HG02759 (cell line): ENCODE measurements at regions not wholly inside any gene's neighbourhood (a gene's known extent, or its start where the extent isn't known, plus 50 kb on each side); places are given as distances from the start of the nearest gene placed in this dataset.

ENCODE experiments used
- ATAC-seq: cut with Tn5 transposase; IDR thresholded peaks from one replicate; pipeline ENCODE4 v1.9.1; 2021; ENCODE audit warnings: mild to moderate bottlenecking, moderate library complexity; ENCODE audit not compliant: unreplicated experiment

DNA sequence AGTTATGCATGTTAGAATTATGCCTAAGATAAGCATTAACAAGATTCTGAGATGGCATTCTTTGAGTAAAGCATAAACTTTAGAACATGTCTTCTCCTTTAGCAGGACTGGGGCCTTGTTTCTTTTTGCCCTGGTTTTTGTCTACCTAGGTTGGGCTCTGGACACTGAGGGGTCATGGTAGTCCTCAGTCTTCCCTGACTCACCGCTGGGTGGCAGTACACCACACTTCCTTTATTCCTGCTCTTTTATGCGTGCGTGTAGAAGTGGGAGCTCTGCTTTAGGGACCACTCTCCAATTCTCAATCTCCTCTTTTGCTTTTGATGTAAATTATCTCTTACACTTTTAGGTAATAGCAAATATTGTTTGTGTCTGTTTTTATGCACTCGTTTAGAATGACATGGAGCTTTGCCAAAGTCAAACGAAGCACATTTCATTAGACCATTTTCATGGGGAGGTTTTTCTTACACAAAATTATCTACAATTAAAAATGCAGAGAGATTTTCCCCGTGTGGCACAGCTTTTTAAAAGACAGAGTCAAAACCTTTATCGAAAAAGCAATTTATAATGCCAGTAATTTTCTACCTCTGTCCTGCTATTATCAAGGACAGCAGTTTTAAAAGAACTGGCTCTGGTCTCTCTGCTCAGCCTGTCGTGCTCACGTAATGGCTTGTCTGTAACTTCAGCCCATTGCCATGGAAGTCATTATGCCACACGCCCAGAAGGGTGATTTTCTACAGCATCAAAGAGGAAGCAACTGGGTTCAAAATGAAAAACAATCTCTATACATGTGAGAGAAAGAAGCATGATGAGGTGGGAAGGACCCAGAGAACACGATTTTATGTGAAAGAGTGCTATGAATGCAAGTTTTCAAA lies 413.9 kb downstream of the COG6 start:
- peak; percentile 77 for ATAC-seq

DNA sequence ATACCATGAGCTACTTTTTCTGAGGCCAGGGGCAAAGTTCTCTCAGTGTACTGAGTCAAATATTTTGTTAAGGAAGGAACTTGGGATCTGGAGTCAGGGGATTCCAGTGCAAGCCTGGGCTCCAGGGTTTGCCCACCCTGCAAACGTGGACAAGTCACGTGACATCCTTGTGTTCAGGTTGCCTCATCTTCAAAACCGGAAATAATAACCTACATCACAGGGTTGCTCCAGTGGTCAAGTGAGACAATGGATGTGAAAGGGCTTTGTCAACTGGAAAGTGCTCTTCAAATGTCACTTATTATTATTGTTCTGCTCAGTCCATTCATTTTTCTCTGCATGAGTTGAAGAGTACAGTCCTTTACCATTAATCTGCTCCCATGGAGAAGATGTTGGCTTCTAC lies 414.9 kb downstream of the COG6 start:
- ATAC-seq = no peak

DNA sequence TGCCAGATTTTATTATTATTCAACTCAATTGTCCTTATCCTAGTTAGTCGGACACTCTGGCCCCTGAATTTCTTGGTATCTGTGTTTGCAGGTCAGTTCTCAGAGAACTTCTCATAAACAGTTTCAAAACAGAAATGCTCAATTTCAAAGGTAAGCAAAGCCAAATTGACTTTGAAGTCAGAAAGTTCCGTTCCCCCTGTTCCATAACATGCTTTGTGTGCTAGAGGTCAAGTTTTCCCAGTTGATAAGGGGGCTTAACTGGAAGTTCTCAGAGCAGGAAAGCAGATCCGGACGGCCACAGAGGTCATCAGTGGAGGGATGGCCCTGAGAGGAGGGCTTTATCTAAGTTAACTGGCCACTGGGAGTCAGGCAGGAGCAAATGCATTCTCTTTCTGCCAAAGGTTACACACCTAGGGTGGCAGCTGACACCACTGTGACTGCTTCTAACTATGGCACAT lies 417.2 kb downstream of the COG6 start:
- ATAC-seq = no peak

DNA sequence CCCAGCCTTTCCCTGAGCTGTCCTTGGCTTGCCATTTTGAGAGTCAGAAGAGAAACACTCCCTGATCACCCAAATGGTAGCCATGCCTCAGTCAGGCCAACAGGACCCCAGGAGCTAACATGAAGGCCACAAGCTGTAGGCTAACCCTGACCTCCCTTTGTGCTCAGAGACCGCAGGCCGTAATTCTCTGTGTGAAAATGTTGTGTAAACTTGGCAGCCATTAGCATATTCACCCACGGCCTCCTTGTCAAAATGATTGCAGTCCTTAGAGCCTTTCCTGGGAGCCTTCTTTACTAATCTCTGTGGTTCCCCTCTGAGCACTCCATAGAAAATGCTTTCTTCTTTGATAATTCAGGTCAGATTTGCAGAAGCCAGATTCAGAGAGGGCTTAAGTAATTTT lies 418.9 kb downstream of the COG6 start:
- ATAC-seq = no peak

DNA sequence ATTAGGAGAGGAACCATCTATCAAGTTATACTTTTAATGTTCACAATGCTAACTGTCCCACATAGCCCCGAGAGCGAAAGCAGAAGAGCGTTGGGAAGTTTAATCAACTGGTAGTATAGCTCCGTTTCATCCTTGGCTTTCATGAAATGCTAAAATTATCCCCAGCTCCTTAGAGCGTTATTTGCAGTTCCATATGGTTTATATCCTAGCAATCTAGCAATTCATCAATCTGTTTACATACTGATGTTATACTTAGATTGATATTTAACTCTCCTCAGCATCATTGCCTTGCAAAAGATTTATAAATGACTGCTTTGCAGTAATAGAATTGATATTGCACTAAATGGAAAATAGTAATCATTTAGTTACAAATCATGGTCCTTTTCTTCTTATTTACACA lies 419.8 kb downstream of the COG6 start:
- ATAC-seq = no peak

DNA sequence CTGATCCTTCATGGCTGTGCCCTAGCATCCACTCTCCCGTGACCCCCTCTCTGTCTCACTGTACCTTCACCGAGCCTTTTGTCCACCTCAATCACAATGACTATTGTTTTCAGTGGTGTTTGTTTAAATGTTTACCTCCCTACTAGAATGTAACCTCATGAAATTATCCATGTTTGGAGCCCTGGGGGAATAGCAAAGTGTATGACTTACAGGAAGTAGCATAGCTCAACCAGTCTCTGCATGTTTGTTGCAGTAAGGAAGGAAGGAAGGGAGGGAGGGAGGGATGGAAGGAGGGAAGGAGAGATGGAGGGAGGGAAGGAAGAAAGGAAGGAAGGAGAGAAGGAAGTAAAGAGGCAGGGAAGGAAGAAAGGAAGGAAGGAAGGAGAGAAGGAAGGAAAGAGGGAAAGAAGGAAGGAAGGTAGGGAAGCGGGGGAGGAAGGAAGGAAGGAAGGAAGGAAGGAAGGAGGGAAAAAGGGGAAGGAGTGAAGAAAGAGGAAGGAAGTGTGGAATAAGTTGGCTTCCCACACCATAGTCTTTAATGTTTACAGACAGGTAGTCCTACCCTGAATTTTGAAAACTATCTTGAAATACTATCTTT lies 421.4 kb downstream of the COG6 start:
- no peak for ATAC-seq

DNA sequence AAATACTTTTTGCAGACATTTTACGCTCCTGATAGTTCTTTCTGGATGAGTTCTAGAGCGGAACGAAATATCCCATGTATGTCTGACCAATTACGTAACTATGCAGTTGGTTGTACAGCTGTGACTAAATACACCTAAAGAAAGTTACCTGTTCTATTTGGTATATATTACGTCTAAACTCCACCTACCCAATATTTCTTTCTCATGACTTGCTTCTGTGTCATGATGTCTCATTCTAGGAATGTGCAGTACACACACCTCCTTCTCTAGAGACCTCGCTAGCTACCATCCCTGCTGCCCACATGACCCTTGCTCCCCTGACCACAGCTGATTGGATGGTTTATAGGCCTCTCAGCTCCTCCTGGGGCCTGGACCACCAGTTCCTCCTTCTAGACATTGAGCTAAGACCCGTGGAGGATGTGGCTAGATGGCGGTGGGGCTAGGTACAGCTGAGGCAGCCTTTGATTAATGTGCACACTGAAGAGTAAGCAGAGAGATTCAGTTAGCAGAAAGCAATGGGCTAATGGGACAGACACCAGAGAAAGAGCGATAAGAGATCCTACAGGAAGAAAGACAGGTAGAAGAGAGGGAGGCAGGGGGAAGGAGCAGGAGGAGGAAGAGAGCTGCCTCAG lies 422.1 kb downstream of the COG6 start:
- ATAC-seq = no peak

DNA sequence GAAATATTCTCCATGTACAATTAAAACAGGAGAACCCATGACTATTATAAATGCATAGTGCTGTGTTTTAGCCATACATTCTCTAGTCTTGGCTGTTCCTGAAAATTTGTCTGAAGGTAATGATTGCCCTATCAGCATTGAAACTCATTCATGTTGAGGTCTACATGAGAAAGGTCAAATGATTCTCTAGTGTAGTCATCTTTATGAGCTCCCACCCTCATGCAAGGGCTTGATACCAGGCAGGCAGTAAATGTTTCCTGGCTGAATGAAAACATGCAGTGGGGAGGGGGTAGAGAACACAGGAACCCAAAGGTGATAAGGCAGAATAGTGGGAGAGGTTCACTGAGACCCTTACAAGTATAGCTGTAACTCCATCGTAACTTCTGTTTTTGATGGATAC lies 424.3 kb downstream of the COG6 start:
- no peak for ATAC-seq

DNA sequence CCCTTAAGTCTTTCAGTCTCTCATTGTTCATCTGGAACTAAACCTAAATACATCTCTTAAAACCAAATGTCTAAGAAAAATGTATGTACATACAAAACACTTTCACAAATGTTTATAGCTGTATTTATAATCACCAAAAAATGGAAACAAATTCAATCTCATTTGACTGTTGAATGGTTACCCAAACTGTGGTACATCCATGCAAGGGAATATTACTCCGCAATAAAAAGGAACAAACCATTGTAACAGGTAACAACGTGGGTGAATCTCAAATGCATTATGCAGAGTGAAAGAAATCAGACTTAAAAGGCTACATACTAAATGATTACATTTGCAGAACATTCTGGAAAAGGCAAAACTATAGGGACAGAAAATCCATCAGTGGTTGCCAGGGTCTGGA lies 425.2 kb downstream of the COG6 start:
- ATAC-seq = no peak

DNA sequence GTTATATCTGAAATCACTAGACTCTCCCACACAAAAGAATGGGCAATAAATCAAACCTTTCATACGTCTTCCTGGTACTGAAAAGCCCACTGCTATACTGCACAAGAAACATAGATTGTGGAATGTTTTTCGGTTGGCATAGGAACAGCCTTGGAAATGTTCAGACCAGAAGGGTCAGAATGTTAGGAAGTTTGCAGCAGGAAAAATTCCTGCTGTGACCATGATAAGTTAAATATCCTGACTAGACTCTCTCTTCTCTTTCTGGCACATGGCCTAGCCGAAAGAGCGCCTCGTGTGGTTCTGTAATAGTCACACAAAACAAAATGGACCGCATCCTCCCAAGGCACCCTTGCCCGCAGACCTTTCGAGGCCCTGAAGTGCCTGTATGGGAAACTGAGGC lies 427.2 kb downstream of the COG6 start:
- no peak for ATAC-seq

DNA sequence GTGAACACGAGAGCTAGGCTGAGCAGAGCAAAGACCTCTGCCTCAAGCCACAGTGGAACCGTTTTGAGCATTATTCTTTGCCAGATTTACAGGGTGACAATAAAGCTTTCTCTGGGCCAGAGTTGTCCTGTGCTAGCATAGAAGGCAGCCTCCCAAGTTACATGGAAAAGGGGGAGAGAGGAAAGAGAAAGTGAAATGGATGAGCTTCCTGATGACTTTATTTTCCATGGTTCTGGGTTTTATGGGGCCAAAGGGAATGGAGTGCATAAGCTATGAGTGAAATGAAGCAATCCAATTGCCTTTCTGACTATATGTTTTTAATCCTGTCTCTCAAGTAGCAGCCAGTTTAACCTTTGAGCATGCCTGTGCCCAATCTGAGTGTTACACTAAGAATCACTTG lies 428.4 kb downstream of the COG6 start:
- ATAC-seq = no peak

DNA sequence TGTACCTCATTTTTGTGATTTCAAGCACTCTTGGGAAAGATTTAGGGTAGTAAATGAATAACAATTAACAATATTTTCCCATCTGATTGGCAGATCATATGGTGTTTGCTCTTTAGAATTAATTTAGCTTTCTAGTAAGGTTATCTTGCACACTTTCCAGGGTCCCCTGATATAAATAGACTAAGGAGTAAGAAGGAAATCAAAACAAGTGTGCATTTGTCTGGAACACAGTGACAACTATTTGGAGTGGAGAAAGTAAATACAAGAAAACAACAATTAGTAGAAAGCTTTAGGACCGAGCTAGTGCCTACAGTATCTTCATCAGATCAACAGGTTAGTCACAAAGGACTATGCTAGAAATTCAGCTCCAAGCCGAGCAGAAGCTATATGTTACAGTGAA lies 429.5 kb downstream of the COG6 start:
- ATAC-seq = no peak

DNA sequence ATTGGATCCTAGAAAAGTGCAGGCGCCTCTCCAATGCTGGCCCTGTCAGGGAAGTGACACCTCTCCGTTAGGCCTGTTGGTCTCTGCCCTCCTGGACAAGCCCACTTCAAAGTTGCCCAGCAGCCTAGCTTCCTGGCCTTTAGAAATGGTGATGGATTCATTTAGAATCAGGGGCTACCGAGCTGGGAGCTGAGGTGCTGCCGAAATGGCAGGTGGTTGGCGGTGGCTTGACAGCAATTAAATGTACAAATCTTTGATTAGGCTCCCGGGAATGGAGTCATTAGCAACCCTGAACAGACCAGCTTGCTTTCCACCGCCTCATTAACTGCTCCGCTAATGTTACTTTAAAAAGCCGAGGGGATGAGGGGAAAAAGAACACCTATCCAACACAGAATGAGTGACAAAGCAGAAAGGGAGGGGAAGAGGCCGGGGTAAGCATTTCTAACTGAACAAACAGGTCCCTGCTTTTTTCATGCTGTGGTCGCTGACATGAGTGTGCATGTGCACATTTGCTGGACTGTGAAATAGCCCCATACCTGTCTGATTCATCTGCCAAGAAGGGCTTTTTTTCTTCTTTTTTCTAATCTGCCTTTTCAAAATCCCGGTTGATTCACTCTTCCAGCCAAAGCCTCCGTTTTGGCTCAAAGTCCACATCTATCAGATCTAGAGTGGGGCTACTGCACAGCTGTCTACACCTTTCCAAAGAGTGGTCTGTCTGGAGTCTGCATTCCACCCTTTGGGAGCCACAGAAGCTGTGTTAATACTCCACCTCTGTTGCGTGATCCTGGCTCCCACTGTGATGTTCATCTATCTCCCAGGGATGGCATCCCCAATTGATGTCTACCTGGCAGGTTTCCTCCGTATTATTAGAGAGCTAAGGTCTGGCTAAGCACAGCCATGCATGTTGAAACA lies 431.9 kb downstream of the COG6 start:
- no peak for ATAC-seq

DNA sequence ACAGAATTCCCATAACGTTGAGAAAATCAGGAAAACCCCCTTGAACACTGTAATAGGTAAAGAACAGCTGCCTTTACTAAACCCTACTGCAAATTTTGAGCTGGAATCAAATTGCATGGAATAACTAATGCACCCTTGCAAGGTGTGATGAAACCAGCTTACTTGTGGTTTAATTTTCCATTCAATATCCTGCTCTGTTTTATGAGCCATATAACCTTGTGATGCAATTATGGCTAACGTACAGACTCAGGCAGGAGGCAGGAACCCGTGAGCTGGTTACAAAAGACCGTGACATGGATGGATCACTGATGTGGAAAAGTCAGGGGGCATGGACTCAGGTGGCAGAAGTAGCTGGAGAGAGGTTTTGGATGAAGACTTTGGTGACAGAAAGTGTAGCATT lies 438.6 kb downstream of the COG6 start:
- no peak for ATAC-seq

DNA sequence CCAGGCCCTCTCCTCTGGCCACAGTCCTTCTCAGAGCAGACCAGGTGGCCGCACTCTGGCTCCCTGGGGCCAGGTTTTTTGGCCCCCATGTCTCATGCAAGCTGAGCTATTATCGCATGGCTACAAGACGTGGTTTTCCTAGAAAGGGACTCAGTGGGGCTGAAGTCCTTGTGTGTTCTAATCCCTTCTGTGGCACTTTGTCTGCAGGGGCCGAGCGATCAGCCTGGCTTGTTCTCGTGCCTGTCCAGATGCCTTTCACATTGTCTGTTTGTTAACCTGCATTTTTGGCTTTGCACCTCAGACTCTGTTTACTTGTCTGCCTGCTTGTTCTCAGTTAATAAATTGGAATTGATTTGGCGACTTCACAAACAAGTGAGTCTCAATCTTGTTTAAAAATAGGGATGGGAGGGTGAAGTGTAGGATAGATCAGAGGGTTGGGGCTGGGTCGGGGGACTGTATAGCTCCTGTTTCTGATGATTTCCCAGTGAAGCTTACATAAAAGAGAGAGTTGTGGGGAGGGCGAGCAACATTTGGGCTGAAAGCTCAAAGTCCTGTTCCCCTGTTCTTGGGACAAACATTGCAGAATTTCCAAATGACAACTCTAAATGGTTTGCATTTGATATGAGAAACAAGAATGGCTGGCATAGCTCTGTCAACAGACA lies 440.4 kb downstream of the COG6 start:
- ATAC-seq = no peak

DNA sequence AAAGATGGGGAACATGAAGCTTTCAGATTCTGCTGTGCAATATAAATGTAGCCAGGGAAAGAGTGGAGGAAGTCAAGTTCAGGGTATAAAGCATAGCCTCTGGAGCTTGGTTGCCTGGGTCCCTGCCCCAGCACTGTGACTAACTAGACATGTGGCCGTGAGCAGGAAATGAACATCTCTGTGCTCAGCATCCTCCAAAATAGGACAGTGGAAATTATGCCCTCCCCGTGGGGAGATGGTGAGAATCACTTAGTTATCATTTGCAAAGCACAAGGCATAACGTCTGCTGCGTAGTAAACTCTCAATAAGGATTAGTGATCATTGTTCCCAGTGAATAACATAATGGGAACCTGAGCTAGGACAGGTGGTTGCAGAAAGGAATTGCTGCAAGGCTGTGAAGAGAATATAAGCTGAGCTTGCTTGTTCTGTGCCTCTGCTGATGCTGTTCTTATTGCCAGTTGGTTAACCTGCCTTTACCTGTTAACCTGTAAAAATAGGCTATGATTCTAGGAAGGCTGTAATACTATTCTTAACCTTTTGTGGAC lies 441.0 kb downstream of the COG6 start:
- ATAC-seq = no peak

DNA sequence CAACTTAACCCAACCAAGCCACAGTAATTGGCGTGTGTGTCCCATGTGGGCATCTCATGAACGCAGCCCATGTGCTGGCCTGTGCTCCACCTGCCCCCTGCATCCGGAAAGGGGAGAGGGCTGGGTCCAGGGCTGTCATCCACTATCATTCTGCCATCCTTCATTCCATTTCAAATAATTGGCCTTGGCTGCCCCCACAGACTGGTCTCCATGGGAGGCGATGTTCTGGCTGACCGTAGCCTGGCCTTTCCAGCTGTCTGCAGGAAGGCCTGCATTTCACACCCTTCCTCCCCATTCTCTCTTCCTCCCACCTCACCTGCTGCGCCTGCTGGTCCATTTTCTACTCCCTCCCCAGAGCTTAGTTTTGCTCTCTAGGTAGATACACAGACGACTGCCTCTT lies 442.8 kb downstream of the COG6 start:
- no peak for ATAC-seq

DNA sequence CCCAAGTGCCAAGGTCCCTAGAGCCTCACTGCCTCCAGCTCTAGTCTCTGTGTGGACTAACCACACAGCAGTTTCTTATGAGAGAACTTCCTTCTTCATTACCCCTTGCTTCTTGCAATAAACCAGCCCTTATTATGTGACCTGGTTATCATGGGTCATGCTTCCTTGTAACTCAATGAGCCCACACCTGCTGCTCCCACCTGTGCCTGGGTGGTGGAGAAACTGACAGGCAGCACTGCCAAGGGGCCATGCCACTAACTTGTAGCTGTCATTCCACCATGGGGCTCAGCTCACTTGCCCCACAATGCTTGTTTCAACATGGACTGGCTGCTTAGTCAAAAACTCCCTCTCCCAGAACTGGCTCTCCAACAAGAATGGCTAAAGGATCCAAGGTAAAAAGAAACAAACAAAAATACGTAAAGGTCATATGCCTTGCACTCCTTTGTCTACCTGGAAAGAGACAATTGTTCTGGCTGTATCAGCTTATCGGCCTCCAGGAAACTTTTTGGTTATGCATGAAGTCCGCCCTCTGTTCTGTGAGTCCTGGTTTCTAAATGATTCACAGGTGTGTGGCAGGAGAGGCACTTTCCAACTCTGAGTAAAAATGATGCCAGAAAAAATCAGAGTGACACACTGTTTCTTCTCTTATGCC lies 446.4 kb downstream of the COG6 start:
- ATAC-seq = peak; percentile 85

DNA sequence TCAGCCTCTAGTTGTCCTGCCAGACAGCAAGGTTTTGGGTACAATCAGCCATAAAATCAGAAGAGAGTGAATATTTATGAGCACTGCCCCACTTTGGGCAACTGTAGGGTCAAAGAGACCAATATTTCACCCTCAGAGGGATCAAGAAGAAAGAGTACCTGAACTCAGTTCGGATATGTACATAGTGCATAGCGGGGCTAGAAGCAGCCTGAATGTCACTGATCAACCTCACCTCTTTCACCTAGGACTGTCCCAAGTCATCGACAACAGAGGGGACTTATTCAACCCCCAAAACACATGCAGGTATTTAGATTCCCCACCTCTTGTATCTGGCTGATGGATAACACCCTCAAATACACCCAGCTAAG lies 446.9 kb downstream of the COG6 start:
- peak; percentile 25 for ATAC-seq

DNA sequence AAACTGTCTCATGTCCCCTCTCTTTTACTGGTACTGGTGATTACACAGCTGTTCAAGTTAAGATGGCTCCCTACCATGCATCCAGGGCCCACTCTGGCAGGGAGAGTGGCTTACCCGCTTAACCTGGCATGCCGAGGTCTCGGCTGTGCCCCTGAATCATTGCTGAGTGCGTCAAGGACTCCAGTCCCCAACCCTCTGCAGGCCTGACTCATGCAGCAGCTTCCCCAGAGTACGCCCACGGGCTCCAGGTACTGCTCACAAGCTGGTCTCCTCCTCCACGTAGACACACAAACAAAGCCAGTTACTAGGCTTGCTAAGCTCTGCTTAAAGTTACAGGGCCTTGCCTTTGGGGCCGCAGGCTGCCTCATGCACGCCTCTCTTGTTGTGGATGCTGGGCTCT lies 447.4 kb downstream of the COG6 start:
- ATAC-seq = no peak
